Suprapubic skin (tissue), 4 donors: ENCODE measurements at regions not wholly inside any gene's neighbourhood (a gene's known extent, or its start where the extent isn't known, plus 50 kb on each side); places are given as distances from the start of the nearest gene placed in this dataset.

Source experiments
- DNase-seq, 2 donors: peaks; one replicate each; pipeline ENCODE4 v3.0.0-alpha.2; 2019; ENCODE audit warnings: low spot score in 2 of 2
- H3K27ac ChIP-seq: fragments of 200-600 bp; sonication (generic); one replicate; pipeline ENCODE4 v1.5.1; 2019
- H3K27me3 ChIP-seq: fragments of 200-600 bp; sonication (generic); one replicate; pipeline ENCODE4 v1.5.1; 2019
- H3K36me3 ChIP-seq: fragments of 200-600 bp; sonication (generic); one replicate; pipeline ENCODE4 v1.5.1; 2019
- H3K4me1 ChIP-seq: fragments of 200-600 bp; sonication (generic); one replicate; pipeline ENCODE4 v1.5.1; 2019
- H3K4me3 ChIP-seq: fragments of 200-600 bp; sonication (generic); one replicate; pipeline ENCODE4 v1.5.1; 2019; ENCODE audit warnings: mild to moderate bottlenecking
- H3K9me3 ChIP-seq: fragments of 200-600 bp; sonication (generic); one replicate; pipeline ENCODE4 v1.5.1; 2019
- EP300 ChIP-seq: sonication (generic); formaldehyde crosslinking; IDR thresholded peaks from one replicate; pipeline ENCODE4 v1.6.1; 2017; ENCODE audit warnings: antibody characterized with exemption
- POLR2A ChIP-seq, 2 donors: fragments of 450-650 bp; IDR thresholded peaks; one replicate each; pipeline ENCODE4 v1.6.1; 2017; ENCODE audit warnings: antibody characterized with exemption in 2 of 2, mild to moderate bottlenecking in 2 of 2, moderate library complexity in 2 of 2
- POLR2AphosphoS5 ChIP-seq, 3 donors: sonication (generic); formaldehyde crosslinking; IDR thresholded peaks; one replicate each; pipeline ENCODE4 v1.6.1; 2017; ENCODE audit warnings: antibody characterized with exemption in 3 of 3
- WGBS: methylation state at CpG from one replicate; pipeline ENCODE4 v1.1.5; 2018; 5-methylcytosine and 5-hydroxymethylcytosine counted together
- TF ChIP-seq, protein P1 (sequence below), 2 donors: fragments of 200-600 bp in 1 of 2; fragments of 450-650 bp in 1 of 2; sonication (generic) in 1 of 2; IDR thresholded peaks; one replicate each; pipeline ENCODE4 v1.5.1; 2016 to 2019; ENCODE audit warnings: antibody characterized with exemption in 2 of 2, mild to moderate bottlenecking in 1 of 2, moderate library complexity in 1 of 2

GRCh38 chr6:114521926-114522325, 179.1 kb upstream of the HS3ST5 start:
- Histone ChIP-seq H3K27me3 (no peaks in the 10 kb centered on the region), H3K9me3 (no peaks in the 10 kb centered on the region), H3K4me1 (no peaks in the 10 kb centered on the region), H3K27ac (no peak overlapping the region), H3K36me3 (no peaks in the 10 kb centered on the region), H3K4me3 (no peak overlapping the region)
- no peak for TF ChIP-seq EP300
- TF ChIP-seq, protein P1, sequence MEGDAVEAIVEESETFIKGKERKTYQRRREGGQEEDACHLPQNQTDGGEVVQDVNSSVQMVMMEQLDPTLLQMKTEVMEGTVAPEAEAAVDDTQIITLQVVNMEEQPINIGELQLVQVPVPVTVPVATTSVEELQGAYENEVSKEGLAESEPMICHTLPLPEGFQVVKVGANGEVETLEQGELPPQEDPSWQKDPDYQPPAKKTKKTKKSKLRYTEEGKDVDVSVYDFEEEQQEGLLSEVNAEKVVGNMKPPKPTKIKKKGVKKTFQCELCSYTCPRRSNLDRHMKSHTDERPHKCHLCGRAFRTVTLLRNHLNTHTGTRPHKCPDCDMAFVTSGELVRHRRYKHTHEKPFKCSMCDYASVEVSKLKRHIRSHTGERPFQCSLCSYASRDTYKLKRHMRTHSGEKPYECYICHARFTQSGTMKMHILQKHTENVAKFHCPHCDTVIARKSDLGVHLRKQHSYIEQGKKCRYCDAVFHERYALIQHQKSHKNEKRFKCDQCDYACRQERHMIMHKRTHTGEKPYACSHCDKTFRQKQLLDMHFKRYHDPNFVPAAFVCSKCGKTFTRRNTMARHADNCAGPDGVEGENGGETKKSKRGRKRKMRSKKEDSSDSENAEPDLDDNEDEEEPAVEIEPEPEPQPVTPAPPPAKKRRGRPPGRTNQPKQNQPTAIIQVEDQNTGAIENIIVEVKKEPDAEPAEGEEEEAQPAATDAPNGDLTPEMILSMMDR (IDR thresholded peaks at IDR 0.05) = no peak
- no peak for TF ChIP-seq POLR2AphosphoS5 (IDR thresholded peaks at IDR 0.05)
- TF ChIP-seq POLR2A (IDR thresholded peaks at IDR 0.05) = no peak
- no peak for DNase-seq
- WGBS = 75% methylated on average over 3 of the region's 3 CpGs

- 89% methylated on average over 3 of the region's 3 CpGs for WGBS
- TF ChIP-seq POLR2A (IDR thresholded peaks at IDR 0.05) (no peak), EP300 (no peak), POLR2AphosphoS5 (IDR thresholded peaks at IDR 0.05) (no peak)
- TF ChIP-seq, protein P1 (IDR thresholded peaks at IDR 0.05) = no peak
Measured at GRCh38 chr6:114520976-114521375, 178.2 kb upstream of the HS3ST5 start.

GRCh38 chr6:114514170-114514569, 171.3 kb upstream of the HS3ST5 start:
- 17% methylated on average over 1 of the region's 1 CpG for WGBS
- Histone ChIP-seq H3K27ac (no peak overlapping the region), H3K4me3 (no peak overlapping the region), H3K9me3 (no peaks in the 10 kb centered on the region), H3K36me3 (no peaks in the 10 kb centered on the region), H3K27me3 (no peaks in the 10 kb centered on the region), H3K4me1 (no peaks in the 10 kb centered on the region)
- DNase-seq = no peak
- TF ChIP-seq, protein P1 (IDR thresholded peaks at IDR 0.05) = no peak
- TF ChIP-seq POLR2AphosphoS5 (IDR thresholded peaks at IDR 0.05) = no peak

More at GRCh38 chr6:114520976-114521375, 178.2 kb upstream of the HS3ST5 start:
- Histone ChIP-seq H3K36me3 (no peaks in the 10 kb centered on the region), H3K4me3 (no peak overlapping the region), H3K27me3 (no peaks in the 10 kb centered on the region), H3K4me1 (no peaks in the 10 kb centered on the region), H3K27ac (no peak overlapping the region), H3K9me3 (no peaks in the 10 kb centered on the region)
- no peak for DNase-seq

DNA sequence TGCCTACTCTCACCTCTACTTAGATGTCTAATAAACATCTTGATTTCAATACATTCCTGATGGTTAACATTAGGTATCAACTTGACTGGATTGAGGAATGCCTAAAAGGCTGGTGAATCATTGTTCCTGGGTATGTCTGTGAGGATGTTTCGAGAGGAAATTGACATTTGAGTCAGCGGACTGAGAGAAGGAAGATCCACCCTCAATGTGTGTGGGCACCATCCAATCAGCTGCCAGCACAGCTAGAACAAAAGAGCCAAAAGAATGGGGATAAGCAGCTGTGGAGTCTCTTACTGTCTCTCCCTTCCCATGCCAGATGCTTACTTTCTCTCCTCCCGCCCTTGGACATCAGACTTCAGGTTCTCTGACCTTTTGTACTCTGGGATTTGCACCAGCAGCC, 128.6 kb upstream of the HS3ST5 start:
- Histone ChIP-seq H3K36me3 (no peaks in the 10 kb centered on the region), H3K27ac (no peak overlapping the region), H3K27me3 (no peaks in the 10 kb centered on the region), H3K9me3 (no peaks in the 10 kb centered on the region), H3K4me3 (no peak overlapping the region), H3K4me1 (no peaks in the 10 kb centered on the region)
- WGBS = 90% methylated on average over 3 of the region's 3 CpGs
- DNase-seq = no peak
- TF ChIP-seq POLR2A (IDR thresholded peaks at IDR 0.05) (no peak), EP300 (no peak), POLR2AphosphoS5 (IDR thresholded peaks at IDR 0.05) (no peak)
- TF ChIP-seq, protein P1 (IDR thresholded peaks at IDR 0.05) = no peak

DNA sequence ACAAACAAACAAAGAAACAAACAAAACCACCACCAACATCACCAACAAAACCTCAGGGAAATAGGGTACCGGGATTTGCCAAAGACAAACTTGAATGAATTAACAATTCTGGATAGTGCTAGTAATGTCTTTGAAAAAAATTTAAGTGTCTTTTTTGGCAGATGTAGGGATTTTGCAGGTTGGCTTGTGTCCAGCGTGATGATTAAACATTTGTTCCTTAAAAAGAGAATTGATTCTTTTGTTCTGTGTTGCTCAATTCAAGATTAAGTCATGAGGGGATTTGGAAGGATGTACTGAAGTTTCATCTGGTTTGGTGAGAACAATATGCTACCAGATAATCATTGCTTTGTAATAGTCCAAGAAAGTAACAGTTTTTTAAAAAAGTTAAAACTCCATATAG, 125.1 kb upstream of the HS3ST5 start:
- no peaks in the 10 kb centered on the region for H3K4me1 ChIP-seq
- no peak overlapping the region for H3K27ac ChIP-seq
- TF ChIP-seq POLR2A (IDR thresholded peaks at IDR 0.05) (no peak), EP300 (no peak), POLR2AphosphoS5 (IDR thresholded peaks at IDR 0.05) (no peak)
- TF ChIP-seq, protein P1 (IDR thresholded peaks at IDR 0.05) = no peak
- 36% methylated on average over 2 of the region's 2 CpGs for WGBS
- H3K4me3 ChIP-seq = no peak overlapping the region
- no peaks in the 10 kb centered on the region for H3K27me3 ChIP-seq
- H3K9me3 ChIP-seq = no peaks in the 10 kb centered on the region
- DNase-seq = no peak
- no peaks in the 10 kb centered on the region for H3K36me3 ChIP-seq
